ENCODE measurements at regions not wholly inside any gene's neighbourhood (a gene's known extent, or its start where the extent isn't known, plus 50 kb on each side); places are given as distances from the start of the nearest gene placed in this dataset.

DNA sequence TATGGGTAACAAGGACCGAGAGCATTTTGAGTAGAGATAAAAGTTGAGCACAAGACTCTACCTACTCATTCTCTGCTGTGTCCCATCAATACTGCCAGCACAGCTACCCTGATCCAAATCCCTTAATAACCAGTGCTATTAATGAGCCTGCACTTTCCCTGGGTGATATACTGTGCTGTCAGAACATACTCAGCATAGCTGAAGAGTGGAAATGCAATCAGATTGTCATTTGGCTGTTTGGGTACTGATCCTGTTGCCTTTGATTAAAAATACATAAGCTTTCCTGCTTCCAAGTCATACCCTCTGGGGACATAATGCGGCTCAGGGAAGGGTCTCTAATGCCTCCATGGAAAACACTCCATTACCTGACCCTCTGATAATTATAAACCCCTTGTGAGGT is 917.5 kb downstream of the SQOR start:
- TF ChIP-seq RAD21 (IDR thresholded peaks at IDR 0.05; ENCODE audit: low read depth): no peak
- no peak for TF ChIP-seq EP300 (IDR thresholded peaks at IDR 0.05; ENCODE audit: borderline replicate concordance)
- no peak for TF ChIP-seq CEBPB (IDR thresholded peaks at IDR 0.05)
